ENCODE measurements at regions not wholly inside any gene's neighbourhood (a gene's known extent, or its start where the extent isn't known, plus 50 kb on each side); places are given as distances from the start of the nearest gene placed in this dataset.
A peak's percentile ranks its signal among the peaks of the same experiment; 100 is the strongest.

- H3K27ac Mint-ChIP-seq = no peak overlapping the region
- DNase-seq (ENCODE audit: low spot score in 2 of 2) = no peak
- no peak for ATAC-seq
- H3K36me3 Mint-ChIP-seq = no peaks in the 10 kb centered on the region
- H3K4me3 Mint-ChIP-seq = no peak overlapping the region
- peaks cover 7% of the 10 kb centered on the region for H3K9me3 Mint-ChIP-seq
- H3K4me1 Mint-ChIP-seq = no peaks in the 10 kb centered on the region
These were observed 55.1 kb upstream of the SLC1A1 start for GRCh38 chr9:4435197-4435596.

GRCh38 chr9:4433379-4433778 is 56.9 kb upstream of the SLC1A1 start:
- Mint-ChIP-seq H3K27ac (no peak overlapping the region), H3K36me3 (no peaks in the 10 kb centered on the region)

GRCh38 chr9:4430432-4431261 is 59.6 kb upstream of the SLC1A1 start:
- Mint-ChIP-seq H3K9me3 (no peaks in the 10 kb centered on the region), H3K27ac (no peak overlapping the region), H3K4me3 (no peak overlapping the region), H3K4me1 (no peaks in the 10 kb centered on the region), H3K36me3 (no peaks in the 10 kb centered on the region)
- DNase-seq (ENCODE audit: low spot score in 2 of 2) (no peak), ATAC-seq (no peak)

More at GRCh38 chr9:4433379-4433778, 56.9 kb upstream of the SLC1A1 start:
- H3K4me1 Mint-ChIP-seq = no peaks in the 10 kb centered on the region
- no peaks in the 10 kb centered on the region for H3K9me3 Mint-ChIP-seq
- no peak overlapping the region for H3K4me3 Mint-ChIP-seq
- DNase-seq (ENCODE audit: low spot score in 2 of 2) = no peak
- ATAC-seq = no peak

DNA sequence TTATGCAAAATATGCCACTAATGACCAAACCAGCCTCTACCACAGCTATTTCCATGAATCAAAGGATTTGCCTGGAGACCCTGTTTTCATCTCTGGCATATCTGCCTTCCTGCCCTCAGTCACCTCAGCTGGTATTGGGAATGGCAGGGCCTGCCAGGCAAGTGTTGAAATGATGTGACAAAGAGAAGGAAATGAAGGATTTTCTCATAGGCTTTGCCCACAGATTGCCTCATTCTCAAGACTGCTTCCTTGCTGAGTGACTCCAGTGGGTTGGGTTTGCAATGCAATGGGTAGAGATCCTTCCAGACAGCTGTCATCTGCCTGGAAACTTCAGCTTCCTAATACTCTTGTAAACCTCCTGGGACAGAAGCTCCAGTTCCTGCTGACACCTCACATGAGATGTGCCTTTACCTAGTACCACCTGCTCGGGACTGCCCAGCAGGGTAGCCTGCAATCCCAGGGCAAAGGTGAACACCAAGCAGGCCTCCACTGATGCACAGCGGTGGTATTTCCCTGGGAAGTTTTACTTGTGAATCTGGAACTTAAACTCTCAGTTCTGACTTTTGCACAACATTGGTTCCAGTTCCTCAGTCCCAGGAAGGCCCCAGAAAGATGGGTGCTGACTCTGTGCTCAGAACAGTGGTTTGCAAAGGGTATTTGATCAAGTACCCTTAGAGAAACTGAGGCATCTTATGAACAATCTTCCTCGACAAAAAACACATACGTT is 64.8 kb upstream of the SLC1A1 start:
- DNase-seq (ENCODE audit: low spot score in 2 of 2) (peak in 1 of 2 donors; percentile 36), ATAC-seq (no peak)
- peaks cover 7% of the 10 kb centered on the region for H3K4me1 Mint-ChIP-seq
- no peak overlapping the region for H3K4me3 Mint-ChIP-seq
- H3K36me3 Mint-ChIP-seq = no peaks in the 10 kb centered on the region
- no peaks in the 10 kb centered on the region for H3K9me3 Mint-ChIP-seq
- no peak overlapping the region for H3K27ac Mint-ChIP-seq

GRCh38 chr9:4424891-4425290 is 65.4 kb upstream of the SLC1A1 start:
- H3K9me3 Mint-ChIP-seq = no peaks in the 10 kb centered on the region
- H3K27ac Mint-ChIP-seq = no peak overlapping the region
- H3K36me3 Mint-ChIP-seq = no peaks in the 10 kb centered on the region
- ATAC-seq = no peak
- H3K4me1 Mint-ChIP-seq = peaks cover 7% of the 10 kb centered on the region
- DNase-seq (ENCODE audit: low spot score in 2 of 2) = no peak
- no peak overlapping the region for H3K4me3 Mint-ChIP-seq

GRCh38 chr9:4424038-4424437 is 66.2 kb upstream of the SLC1A1 start:
- Mint-ChIP-seq H3K4me1 (peaks cover 7% of the 10 kb centered on the region), H3K36me3 (no peaks in the 10 kb centered on the region), H3K4me3 (no peak overlapping the region), H3K9me3 (no peaks in the 10 kb centered on the region), H3K27ac (no peak overlapping the region)
- ATAC-seq (no peak), DNase-seq (ENCODE audit: low spot score in 2 of 2) (no peak)

- Mint-ChIP-seq H3K4me1 (peaks cover 7% of the 10 kb centered on the region), H3K9me3 (no peaks in the 10 kb centered on the region), H3K4me3 (no peak overlapping the region), H3K27ac (no peak overlapping the region), H3K36me3 (no peaks in the 10 kb centered on the region)
- ATAC-seq (no peak), DNase-seq (ENCODE audit: low spot score in 2 of 2) (no peak)
These were observed 67.1 kb upstream of the SLC1A1 start for GRCh38 chr9:4423207-4423610.

- peaks cover 7% of the 10 kb centered on the region for H3K4me1 Mint-ChIP-seq
- DNase-seq (ENCODE audit: low spot score in 2 of 2) (no peak), ATAC-seq (peak; percentile 32)
- no peak overlapping the region for H3K27ac Mint-ChIP-seq
- H3K4me3 Mint-ChIP-seq = no peak overlapping the region
- H3K36me3 Mint-ChIP-seq = no peaks in the 10 kb centered on the region
- H3K9me3 Mint-ChIP-seq = no peaks in the 10 kb centered on the region
These were observed 67.8 kb upstream of the SLC1A1 start for GRCh38 chr9:4422495-4422894.

DNA sequence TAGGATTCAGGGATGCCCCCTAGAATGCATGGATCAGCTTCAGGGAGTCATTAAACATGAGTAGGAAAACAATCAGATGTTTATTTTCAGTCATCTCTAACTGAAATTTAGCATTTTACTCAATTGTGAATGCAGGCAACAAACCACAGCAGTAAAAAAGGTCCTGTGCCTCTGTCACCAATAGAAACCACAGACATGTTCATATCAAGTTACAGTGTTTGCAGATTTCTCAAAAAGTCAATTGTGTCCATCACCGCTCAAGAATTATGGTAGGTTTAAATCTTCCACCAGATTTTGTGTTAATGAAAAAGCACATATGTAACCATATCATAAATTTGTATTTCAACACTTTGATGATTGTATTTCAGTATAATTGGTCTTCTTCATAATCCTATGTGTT is 68.4 kb upstream of the SLC1A1 start:
- Mint-ChIP-seq H3K27ac (no peak overlapping the region), H3K4me3 (no peak overlapping the region), H3K36me3 (no peaks in the 10 kb centered on the region), H3K4me1 (peaks cover 7% of the 10 kb centered on the region), H3K9me3 (no peaks in the 10 kb centered on the region)
- DNase-seq (ENCODE audit: low spot score in 2 of 2) (no peak), ATAC-seq (peak; percentile 31)

GRCh38 chr9:4420351-4420750 is 69.9 kb upstream of the SLC1A1 start:
- H3K27ac Mint-ChIP-seq = no peak overlapping the region
- no peaks in the 10 kb centered on the region for H3K36me3 Mint-ChIP-seq
- peaks cover 7% of the 10 kb centered on the region for H3K4me1 Mint-ChIP-seq
- H3K9me3 Mint-ChIP-seq = no peaks in the 10 kb centered on the region
- H3K4me3 Mint-ChIP-seq = no peak overlapping the region
- DNase-seq (ENCODE audit: low spot score in 2 of 2) (no peak), ATAC-seq (no peak)

- Mint-ChIP-seq H3K9me3 (no peaks in the 10 kb centered on the region), H3K27ac (no peak overlapping the region), H3K4me1 (peaks cover 6% of the 10 kb centered on the region), H3K4me3 (no peak overlapping the region), H3K36me3 (no peaks in the 10 kb centered on the region)
- no peak for DNase-seq (ENCODE audit: low spot score in 2 of 2)
- ATAC-seq = no peak
These were observed 72.5 kb upstream of the SLC1A1 start for GRCh38 chr9:4417578-4418325.

GRCh38 chr9:4416467-4416866 is 73.8 kb upstream of the SLC1A1 start:
- no peaks in the 10 kb centered on the region for H3K4me1 Mint-ChIP-seq
- no peak overlapping the region for H3K27ac Mint-ChIP-seq
- no peak overlapping the region for H3K4me3 Mint-ChIP-seq
- no peaks in the 10 kb centered on the region for H3K9me3 Mint-ChIP-seq
- H3K36me3 Mint-ChIP-seq = no peaks in the 10 kb centered on the region
- no peak for ATAC-seq
- no peak for DNase-seq (ENCODE audit: low spot score in 2 of 2)

DNA sequence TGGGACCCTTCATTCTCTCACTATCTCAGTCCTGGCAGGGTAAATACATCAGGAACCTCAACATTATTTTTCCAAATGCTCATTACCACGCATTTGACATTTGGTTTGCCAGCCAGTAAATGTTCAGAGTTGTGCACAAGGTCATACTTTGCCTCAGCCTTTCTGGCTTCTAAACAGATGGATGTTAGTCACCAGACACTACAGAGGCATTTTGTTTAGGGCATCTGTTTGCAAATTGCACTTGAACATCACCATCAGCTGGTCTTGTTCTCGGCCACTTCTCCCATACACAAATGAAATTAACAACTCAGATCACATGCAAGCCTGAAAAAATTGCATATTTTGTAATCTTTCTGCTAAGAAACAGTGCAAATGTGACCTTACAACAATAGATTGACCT is 75.0 kb upstream of the SLC1A1 start:
- Mint-ChIP-seq H3K4me3 (no peak overlapping the region), H3K27ac (no peak overlapping the region), H3K9me3 (no peaks in the 10 kb centered on the region), H3K36me3 (no peaks in the 10 kb centered on the region), H3K4me1 (no peaks in the 10 kb centered on the region)
- DNase-seq (ENCODE audit: low spot score in 2 of 2) = no peak
- ATAC-seq = no peak

DNA sequence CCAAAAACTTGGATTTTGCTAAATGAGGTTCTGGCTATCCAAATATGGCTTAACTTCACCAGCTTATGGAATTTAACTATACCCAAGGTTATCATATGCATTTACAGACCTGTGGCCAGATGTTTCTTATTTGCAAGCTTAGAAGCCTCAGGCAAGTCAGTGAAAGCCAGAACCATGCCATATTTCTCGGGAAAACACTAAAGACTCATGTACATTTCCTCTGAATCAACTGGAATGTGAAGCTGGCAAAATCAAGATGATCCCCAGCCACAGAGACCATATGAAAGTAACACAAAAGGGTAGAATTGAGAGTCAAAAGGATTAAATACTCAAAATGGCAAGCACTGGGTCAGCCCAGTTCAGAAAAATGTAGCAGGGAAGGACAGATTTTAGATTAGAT is 76.4 kb upstream of the SLC1A1 start:
- H3K36me3 Mint-ChIP-seq = no peaks in the 10 kb centered on the region
- peak in 1 of 2 donors; percentile 13 for DNase-seq (ENCODE audit: low spot score in 2 of 2)

DNA sequence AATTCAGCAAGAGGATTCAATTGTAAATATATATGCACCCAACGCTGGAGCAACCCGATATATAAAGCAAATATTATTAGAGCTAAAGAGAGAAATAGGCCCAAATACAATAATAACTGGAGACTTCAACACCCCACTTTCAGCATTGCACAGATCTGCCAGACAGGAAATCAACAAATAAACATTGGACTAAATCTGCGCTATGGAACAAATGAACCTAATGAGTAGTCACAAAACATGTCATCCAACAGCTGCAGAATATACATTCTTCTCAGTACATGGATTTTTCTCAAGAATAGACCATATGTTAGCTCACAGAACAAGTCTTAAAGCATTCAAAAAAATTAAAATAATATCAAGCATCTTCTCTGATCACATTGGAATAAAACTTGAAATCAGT is 86.1 kb upstream of the SLC1A1 start:
- ATAC-seq (no peak), DNase-seq (ENCODE audit: low spot score in 2 of 2) (no peak)
- H3K9me3 Mint-ChIP-seq = peaks cover 20% of the 10 kb centered on the region
- no peak overlapping the region for H3K27ac Mint-ChIP-seq
- H3K4me3 Mint-ChIP-seq = no peak overlapping the region
- no peaks in the 10 kb centered on the region for H3K4me1 Mint-ChIP-seq
- H3K36me3 Mint-ChIP-seq = no peaks in the 10 kb centered on the region

More for the DNA sequence above, 76.4 kb upstream of the SLC1A1 start:
- Mint-ChIP-seq H3K4me3 (no peak overlapping the region), H3K4me1 (no peaks in the 10 kb centered on the region), H3K27ac (no peak overlapping the region), H3K9me3 (no peaks in the 10 kb centered on the region)
- ATAC-seq = no peak

All from stimulated activated effector memory CD8-positive, alpha-beta T cell treated with anti-CD3 and anti-CD28 coated beads, Interleukin-12 subunit alpha, Interleukin-12 subunit beta, amount 100 ng/mL, for 72 hours (primary cell).